HG02678 (cell line): ENCODE measurements at regions not wholly inside any gene's neighbourhood (a gene's known extent, or its start where the extent isn't known, plus 50 kb on each side); places are given as distances from the start of the nearest gene placed in this dataset.

ENCODE experiments used
- ATAC-seq: cut with Tn5 transposase; IDR thresholded peaks from one replicate; pipeline ENCODE4 v1.9.1; 2021; ENCODE audit warnings: mild to moderate bottlenecking, moderate library complexity; ENCODE audit not compliant: unreplicated experiment

DNA sequence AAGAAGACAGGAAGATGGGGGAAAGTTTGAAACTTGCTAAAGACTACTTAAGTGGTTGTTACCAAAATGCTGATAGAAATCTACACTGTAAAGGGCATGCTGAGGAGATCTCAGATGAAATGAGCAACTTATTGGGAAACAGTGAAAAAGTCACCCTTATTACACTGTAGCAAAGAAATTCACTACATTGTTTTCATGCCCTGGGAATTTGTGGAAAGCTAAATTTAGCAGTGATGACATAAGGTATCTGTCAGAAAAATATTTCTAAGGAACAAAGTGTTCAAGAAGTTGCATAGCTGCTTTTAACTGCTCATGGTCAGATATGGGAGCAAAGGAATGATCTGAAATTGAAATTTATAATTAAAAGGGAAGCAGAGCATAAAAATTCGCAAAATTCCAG lies 702.4 kb upstream of the LRRC4C start:
- no peak for ATAC-seq

DNA sequence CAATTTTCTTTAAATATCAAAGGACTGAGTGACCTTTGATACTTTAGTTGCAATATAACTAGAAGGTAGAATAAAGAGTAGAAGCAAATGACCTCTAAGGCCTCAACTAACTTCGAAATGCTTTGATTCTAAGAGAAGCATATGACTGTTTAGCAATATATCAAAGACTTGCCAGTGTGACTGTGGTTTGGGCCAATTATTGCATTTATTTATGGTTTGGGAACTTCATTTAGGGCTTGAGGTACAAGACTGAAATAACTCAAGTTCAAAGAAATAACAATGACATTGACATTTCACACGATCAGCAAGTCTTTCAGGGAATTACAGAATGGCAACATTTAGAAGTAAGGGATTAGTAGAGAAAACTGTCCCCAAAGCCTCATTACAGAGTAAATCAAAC lies 709.7 kb upstream of the LRRC4C start:
- ATAC-seq: no peak

DNA sequence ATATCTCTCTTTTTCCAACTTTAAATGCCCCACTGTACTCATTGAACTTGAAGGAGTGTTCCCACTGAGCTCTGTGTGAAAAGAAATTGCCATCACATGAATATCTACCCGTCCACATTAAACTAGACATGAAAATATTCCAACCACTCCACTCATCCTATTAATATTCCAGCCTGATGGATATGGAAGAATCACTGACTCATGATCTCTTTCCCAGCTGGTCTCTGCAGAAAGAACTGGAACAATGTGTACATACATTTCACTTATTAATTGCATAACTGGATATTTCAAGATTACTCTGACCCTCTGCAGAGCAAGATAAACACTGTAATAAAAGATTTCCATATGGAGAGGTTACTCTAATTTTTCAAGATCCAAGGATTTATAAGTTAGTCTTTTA lies 711.1 kb upstream of the LRRC4C start:
- ATAC-seq: no peak

DNA sequence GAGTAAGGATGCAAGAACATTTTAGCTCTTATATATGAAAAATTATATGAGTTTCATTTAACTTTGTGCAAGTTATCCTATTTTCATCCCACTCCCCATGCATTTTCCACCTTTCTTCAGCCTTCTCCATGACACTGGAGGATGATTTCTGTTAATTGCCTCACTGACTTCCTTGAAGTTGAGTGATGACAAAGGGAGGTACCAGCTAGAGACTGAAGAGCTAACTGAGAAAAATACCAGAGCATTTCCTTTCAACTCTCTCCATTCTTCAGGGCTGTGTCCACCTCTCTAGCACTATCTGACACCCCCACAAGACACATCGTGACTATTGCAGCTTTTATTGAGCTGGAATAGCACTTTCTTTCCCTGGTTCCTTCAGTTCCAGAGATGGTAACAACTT lies 711.6 kb upstream of the LRRC4C start:
- ATAC-seq: no peak

DNA sequence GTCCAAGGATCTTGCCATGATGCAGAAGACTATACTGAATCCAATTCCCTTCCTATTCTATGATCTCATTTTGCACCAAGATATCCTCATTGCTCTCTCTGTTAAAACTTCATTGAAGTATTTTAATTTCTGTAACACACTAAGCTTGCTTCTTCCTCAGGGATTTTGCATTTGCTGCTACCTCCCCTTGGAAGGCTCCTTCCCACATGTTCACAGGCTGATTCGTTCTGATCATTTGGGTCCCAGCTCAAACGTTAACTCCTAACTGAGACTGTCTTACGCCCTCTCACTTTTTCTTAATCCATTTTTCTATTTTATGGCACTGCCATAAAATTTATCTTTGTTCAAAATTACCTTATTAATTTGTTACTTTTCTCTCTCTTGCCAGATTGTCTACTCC lies 713.0 kb upstream of the LRRC4C start:
- ATAC-seq: no peak

DNA sequence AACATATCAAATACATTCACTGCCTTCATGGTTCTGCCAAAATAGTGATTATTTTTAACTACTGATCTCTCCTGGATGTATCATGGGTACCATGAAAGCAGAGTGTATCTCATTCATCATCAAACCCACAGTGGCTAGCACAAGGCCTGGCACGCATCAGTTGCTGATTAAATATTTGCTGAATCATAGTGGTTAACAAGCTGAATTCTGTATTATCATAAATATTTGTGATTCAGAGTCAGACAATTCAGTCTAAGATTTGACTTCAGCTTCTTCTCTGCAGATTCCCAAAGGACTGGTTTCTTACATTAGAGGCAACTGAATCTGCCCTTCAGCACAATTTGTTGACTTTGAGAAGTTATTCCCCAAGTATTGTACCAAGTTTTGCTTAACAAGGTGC lies 715.8 kb upstream of the LRRC4C start:
- ATAC-seq: no peak

DNA sequence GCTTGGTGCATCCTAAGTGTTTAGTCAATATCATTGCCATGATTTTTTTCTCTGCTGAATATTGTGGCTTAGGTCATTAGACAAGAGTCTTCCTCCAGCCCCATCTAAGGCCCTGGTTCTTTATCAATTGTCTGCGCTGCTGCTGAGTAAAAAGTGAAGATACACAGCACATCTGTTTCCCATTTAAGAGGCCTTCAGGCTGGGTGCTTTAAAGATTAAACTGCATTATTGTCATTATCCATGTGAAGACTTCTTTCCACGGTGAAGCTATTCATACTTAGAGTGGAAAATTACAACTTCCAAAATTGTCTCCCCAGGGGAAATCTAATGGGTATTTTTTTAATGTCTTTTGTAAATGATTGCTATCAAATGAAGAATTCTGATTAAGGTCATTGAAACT lies 719.8 kb upstream of the LRRC4C start:
- ATAC-seq: no peak

- ATAC-seq: no peak
Measured at GRCh38 chr11:42195289-42196013, 736.0 kb upstream of the LRRC4C start.

DNA sequence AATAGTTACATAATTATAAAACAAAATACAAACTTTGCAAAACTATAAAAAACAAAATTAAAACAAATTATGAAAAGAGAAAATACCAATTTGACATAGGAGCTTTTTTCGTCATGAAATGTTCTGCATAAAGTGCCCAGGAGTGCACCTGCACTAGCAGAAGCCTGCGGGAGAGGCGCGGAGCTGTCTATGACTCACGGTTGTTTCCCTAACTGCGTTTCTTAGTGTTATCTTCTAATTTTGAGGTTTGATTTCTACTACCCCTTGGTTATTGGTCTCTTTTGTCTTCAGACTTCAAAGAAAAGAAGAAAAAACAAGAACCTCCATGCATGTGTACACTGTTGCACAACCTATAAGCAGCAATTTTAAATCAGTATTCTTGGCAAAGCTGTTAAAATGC lies 740.9 kb upstream of the LRRC4C start:
- ATAC-seq: no peak

- no peak for ATAC-seq
Measured at GRCh38 chr11:42201603-42202148, 742.2 kb upstream of the LRRC4C start.

GRCh38 chr11:42205518-42205917 lies 746.1 kb upstream of the LRRC4C start:
- no peak for ATAC-seq

DNA sequence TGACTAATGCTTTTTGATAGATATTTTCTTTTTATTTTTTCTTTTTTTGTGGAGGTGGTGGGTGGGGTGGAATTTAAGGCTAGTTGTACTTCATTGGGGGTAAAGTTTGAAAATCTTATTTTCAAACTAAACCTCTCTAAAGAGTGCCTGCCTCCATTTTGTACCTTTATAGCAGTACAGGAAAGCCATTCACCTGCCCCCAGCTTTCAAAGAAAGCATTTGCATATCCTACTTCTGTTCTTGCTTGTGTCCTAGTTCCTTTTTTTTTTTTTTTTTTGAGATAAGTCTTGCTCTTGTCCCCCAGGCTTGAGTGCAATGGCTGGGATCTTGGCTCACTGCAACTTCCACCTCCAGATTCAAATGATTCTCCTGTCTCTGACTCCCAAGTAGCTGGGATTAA lies 766.2 kb upstream of the LRRC4C start:
- no peak for ATAC-seq

DNA sequence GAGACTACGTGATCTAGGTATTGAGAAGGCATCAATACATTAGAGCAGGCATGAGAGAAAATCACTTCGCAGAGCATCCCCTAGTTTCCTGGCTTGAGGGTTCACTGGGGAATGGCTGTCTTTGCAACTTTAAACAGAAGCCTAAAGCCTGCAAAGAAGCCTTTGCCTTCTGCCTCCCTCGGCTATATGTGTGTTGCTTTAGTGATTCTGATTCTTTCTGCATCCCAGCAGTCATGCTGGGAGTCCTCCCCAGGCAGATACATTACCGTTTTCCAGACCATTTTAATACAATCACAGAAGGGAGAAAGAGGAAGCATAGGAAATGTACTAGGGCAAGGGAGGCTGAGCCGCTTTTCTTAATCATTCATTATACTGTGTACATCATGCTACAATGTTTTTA lies 773.2 kb upstream of the LRRC4C start:
- ATAC-seq: no peak

DNA sequence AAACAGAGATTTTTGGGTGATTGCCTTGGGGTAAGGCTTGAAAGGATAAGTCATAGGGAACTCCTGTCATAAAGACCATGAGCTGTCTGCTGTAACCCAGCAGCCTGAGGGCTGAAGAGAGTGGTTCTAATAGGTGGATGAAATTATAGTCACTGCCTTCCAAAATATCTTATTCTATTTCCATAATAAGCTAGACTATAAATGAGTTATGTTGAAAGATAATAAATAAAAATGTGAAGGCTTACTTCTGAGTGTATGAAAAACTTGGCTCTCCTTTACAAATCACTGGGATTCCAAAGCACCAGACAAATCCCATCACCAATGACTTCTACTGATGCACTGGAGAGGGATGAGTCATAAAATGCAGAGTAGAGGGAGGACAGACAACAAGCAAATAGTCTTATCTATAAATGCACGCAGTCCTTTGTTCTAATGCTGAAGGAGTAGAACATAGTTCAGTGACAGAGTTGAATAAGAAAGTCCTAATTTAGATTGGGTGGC lies 775.0 kb upstream of the LRRC4C start:
- no peak for ATAC-seq

- ATAC-seq: no peak
Measured at GRCh38 chr11:42237701-42238235, 778.3 kb upstream of the LRRC4C start.

DNA sequence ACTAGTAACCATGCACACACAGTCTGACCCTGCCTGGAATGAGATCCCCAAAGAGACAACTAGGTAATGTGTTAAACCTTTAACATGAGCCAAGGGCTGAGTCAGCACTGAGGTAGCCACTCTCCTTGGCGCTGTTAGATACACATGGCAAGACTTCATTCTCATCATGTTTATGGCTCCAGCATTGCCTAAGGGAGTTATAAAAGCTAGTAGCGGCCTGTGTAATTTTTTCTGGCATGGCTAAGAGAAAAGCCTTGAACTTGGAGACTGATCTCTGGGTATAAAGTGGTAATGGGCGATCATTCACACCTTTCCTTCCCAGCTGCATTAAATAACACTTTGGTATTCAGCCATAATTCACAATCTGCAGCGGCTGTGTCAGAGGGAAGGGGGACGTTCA lies 779.7 kb upstream of the LRRC4C start:
- no peak for ATAC-seq

DNA sequence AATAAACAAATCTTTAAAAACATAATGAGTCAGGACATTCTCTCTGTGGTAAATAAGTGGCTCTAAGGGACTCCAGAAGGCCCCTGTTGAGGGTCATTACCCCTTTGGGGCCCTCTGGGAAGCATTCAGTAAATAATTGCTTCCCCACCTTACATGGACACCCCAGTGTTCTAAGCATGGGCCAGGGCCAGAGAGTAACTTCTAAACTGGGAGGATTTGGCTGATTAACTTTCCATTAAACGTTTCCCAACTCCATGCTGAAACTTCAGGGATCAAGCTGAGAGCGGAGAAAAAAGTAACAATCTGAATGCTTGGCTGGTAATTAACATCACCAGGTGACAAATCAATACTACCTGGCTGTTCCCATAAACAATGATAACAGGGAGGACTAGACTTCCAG lies 783.9 kb upstream of the LRRC4C start:
- no peak for ATAC-seq

DNA sequence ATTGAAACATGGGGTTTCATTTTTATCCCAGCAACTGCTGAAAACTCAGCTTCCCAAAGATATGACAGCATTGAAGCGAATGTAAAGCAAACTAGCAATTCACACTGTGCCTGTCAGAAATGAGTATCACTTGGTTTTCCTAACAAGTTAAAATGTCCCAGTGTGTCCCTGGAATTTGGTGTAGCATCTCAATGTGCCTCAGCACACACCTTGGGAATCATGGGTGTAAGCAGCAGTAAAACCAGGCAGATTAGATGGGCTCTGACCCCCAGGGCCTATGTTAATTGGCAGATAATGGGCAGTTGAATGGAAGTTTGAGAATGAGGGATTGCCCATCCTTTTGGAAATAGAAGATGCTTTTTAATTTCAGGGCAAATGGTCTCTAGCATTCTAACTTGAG lies 784.9 kb upstream of the LRRC4C start:
- ATAC-seq: no peak

GRCh38 chr11:42249401-42249800 lies 789.9 kb upstream of the LRRC4C start:
- ATAC-seq: no peak

GRCh38 chr11:42249956-42250355 lies 790.5 kb upstream of the LRRC4C start:
- no peak for ATAC-seq

- ATAC-seq: no peak
Measured at GRCh38 chr11:42251984-42252383, 792.5 kb upstream of the LRRC4C start.

- no peak for ATAC-seq
Measured at GRCh38 chr11:42253156-42253555, 793.7 kb upstream of the LRRC4C start.

GRCh38 chr11:42255906-42256305 lies 796.5 kb upstream of the LRRC4C start:
- ATAC-seq: no peak
